ENCODE measurements at regions not wholly inside any gene's neighbourhood (a gene's known extent, or its start where the extent isn't known, plus 50 kb on each side); places are given as distances from the start of the nearest gene placed in this dataset.

- TF ChIP-seq, protein P1, sequence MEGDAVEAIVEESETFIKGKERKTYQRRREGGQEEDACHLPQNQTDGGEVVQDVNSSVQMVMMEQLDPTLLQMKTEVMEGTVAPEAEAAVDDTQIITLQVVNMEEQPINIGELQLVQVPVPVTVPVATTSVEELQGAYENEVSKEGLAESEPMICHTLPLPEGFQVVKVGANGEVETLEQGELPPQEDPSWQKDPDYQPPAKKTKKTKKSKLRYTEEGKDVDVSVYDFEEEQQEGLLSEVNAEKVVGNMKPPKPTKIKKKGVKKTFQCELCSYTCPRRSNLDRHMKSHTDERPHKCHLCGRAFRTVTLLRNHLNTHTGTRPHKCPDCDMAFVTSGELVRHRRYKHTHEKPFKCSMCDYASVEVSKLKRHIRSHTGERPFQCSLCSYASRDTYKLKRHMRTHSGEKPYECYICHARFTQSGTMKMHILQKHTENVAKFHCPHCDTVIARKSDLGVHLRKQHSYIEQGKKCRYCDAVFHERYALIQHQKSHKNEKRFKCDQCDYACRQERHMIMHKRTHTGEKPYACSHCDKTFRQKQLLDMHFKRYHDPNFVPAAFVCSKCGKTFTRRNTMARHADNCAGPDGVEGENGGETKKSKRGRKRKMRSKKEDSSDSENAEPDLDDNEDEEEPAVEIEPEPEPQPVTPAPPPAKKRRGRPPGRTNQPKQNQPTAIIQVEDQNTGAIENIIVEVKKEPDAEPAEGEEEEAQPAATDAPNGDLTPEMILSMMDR (IDR thresholded peaks at IDR 0.05; ENCODE audit: insufficient read depth, low read depth, low read length): no peak
- TF ChIP-seq EZH2 (IDR thresholded peaks at IDR 0.05; ENCODE audit: insufficient read depth, low read length): no peak
These were observed 143.3 kb upstream of the JUN start for GRCh38 chr1:58927041-58927721.

Measured in astrocyte (in vitro differentiated cells and primary cell).